Endothelial cell of umbilical vein (primary cell): ENCODE measurements at regions not wholly inside any gene's neighbourhood (a gene's known extent, or its start where the extent isn't known, plus 50 kb on each side); places are given as distances from the start of the nearest gene placed in this dataset.

Experiments used
- BruUV-seq: library from RNA; stranded (reverse); fragments of 400-500 nt; replicated peaks from 2 replicates; lab custom pipeline; 2021; lab: Mats Ljungman, UMichigan
- CTCF ChIA-PET: fragments of 300-600, 350-600 bp; sonication (Branson Sonifier 250); formaldehyde crosslinking; loops from one replicate; lab custom pipeline; 2021; ENCODE audit warnings: antibody characterized with exemption, inconsistent platforms; lab: Charles Lee
- POLR2A ChIA-PET: fragments of 300-600, 350-600 bp; sonication (Branson Sonifier 250); formaldehyde crosslinking; loops from one replicate; lab custom pipeline; 2021; ENCODE audit warnings: antibody characterized with exemption, inconsistent platforms; lab: Charles Lee
- DNase-seq: peaks from one replicate; pipeline ENCODE4 v3.0.0-alpha.2; 2011; ENCODE audit warnings: low read depth, low spot score
- FAIRE-seq: peaks from 2 replicates; lab custom pipeline; 2011; peaks lifted over from hg19 to GRCh38; lab: Jason Lieb, UNC
- H2AFZ ChIP-seq: 2 replicates; pipeline ENCODE4 v1.6.0; 2012; ENCODE audit warnings: low read depth, low read length, control low read depth, inconsistent platforms
- H3K27ac ChIP-seq: 2 replicates; pipeline ENCODE4 v1.5.1; 2011; ENCODE audit warnings: low read depth, mild to moderate bottlenecking, control low read depth, low read length, moderate library complexity; ENCODE audit not compliant: insufficient read depth
- H3K27me3 ChIP-seq, 2 experiments: 2 replicates each; pipeline versions ENCODE4 v1.6.0 to v1.6.1; 2011; ENCODE audit warnings: low read length in 2 of 2, mixed read lengths in 1 of 2; ENCODE audit not compliant: control insufficient read depth in 2 of 2, insufficient read depth in 2 of 2
- H3K36me3 ChIP-seq, 2 experiments: 2 replicates in 1 of 2; 3 replicates in 1 of 2; pipeline ENCODE4 v1.5.1; 2011; ENCODE audit warnings: low read length in 2 of 2, mild to moderate bottlenecking in 1 of 2, moderate library complexity in 1 of 2; ENCODE audit not compliant: control insufficient read depth in 2 of 2, insufficient read depth in 2 of 2; ENCODE audit errors: extremely low read depth in 1 of 2
- H3K4me1 ChIP-seq: 3 replicates; pipeline ENCODE4 v1.5.1; 2011; ENCODE audit warnings: mild to moderate bottlenecking, low read length; ENCODE audit not compliant: control insufficient read depth, insufficient read depth; ENCODE audit errors: extremely low read depth
- H3K4me2 ChIP-seq: 2 replicates; pipeline ENCODE4 v1.6.1; 2011; ENCODE audit warnings: low read length, control low read depth, mixed read lengths; ENCODE audit not compliant: insufficient read depth
- H3K4me3 ChIP-seq, 3 experiments: fragments of 200-600 bp in 1 of 3; sonication (generic), shearing (Covaris generic) in 1 of 3; replicated peaks in 1 of 3; 2 replicates each; pipeline ENCODE4 v1.5.1; 2011 to 2016; ENCODE audit warnings: control low read depth in 3 of 3, low read length in 3 of 3, mild to moderate bottlenecking in 2 of 3, inconsistent platforms in 1 of 3, low read depth in 1 of 3, moderate library complexity in 1 of 3; ENCODE audit not compliant: insufficient read depth in 1 of 3
- H3K79me2 ChIP-seq: 2 replicates; pipeline ENCODE4 v1.6.0; 2012; ENCODE audit warnings: low read length, inconsistent platforms; ENCODE audit not compliant: control insufficient read depth, insufficient read depth
- H3K9ac ChIP-seq: replicated peaks from 2 replicates; pipeline ENCODE3; 2011; ENCODE audit warnings: low read length, control low read depth; ENCODE audit not compliant: insufficient read depth; ENCODE audit errors: extremely low read depth
- H3K9me1 ChIP-seq: replicated peaks from 3 replicates; pipeline ENCODE4 v1.6.0; 2011; ENCODE audit warnings: mild to moderate bottlenecking, low read length; ENCODE audit not compliant: control insufficient read depth, insufficient read depth; ENCODE audit errors: extremely low read depth
- H3K9me3 ChIP-seq: replicated peaks from 2 replicates; pipeline ENCODE4 v1.5.1; 2012; ENCODE audit warnings: low read length, inconsistent platforms; ENCODE audit not compliant: control insufficient read depth, insufficient read depth
- H4K20me1 ChIP-seq: replicated peaks from 2 replicates; pipeline ENCODE3; 2011; ENCODE audit warnings: mild to moderate bottlenecking, low read length; ENCODE audit not compliant: control insufficient read depth, insufficient read depth; ENCODE audit errors: extremely low read depth
- CTCF ChIP-seq, 2 donors: IDR thresholded peaks; 1 replicate in 1 of 2; 2 replicates in 1 of 2; pipeline ENCODE4 v1.5.1; 2011; ENCODE audit warnings: low read length in 2 of 2, mild to moderate bottlenecking in 2 of 2, moderate library complexity in 2 of 2, control low read depth in 1 of 2, inconsistent platforms in 1 of 2, low read depth in 1 of 2; ENCODE audit not compliant: insufficient read depth in 1 of 2; ENCODE audit errors: extremely low read depth in 1 of 2
- EZH2 ChIP-seq: IDR thresholded peaks from 2 replicates; pipeline ENCODE4 v1.6.1; 2012; ENCODE audit warnings: borderline replicate concordance, low read depth, mild to moderate bottlenecking, moderate library complexity, low read length, inconsistent platforms; ENCODE audit not compliant: severe bottlenecking
- FOS ChIP-seq: IDR thresholded peaks from 2 replicates; pipeline ENCODE4 v1.6.1; 2011; ENCODE audit warnings: mild to moderate bottlenecking, low read length, moderate library complexity, borderline replicate concordance; ENCODE audit not compliant: insufficient read depth
- GATA2 ChIP-seq: IDR thresholded peaks from 2 replicates; pipeline ENCODE4 v1.7.0; 2011; ENCODE audit warnings: low read depth, mild to moderate bottlenecking, moderate library complexity, mixed read lengths, low read length; ENCODE audit not compliant: insufficient read length, insufficient read depth
- JUN ChIP-seq: IDR thresholded peaks from 2 replicates; pipeline ENCODE4 v1.6.1; 2011; ENCODE audit warnings: borderline replicate concordance, low read depth; ENCODE audit not compliant: insufficient read length, insufficient read depth
- MAX ChIP-seq: IDR thresholded peaks from 2 replicates; pipeline ENCODE4 v1.6.1; 2011; ENCODE audit not compliant: insufficient read depth, insufficient read length
- MYC ChIP-seq: IDR thresholded peaks from one replicate; pipeline ENCODE4 v1.6.1; 2011; ENCODE audit warnings: mild to moderate bottlenecking, low read depth, low read length
- POLR2A ChIP-seq: IDR thresholded peaks from 2 replicates; pipeline ENCODE4 v1.6.1; 2012; ENCODE audit warnings: low read depth, mild to moderate bottlenecking, control low read depth, low read length
- POLR2AphosphoS5 ChIP-seq: IDR thresholded peaks from 2 replicates; pipeline ENCODE4 v1.6.1; 2012; ENCODE audit warnings: low read depth, mild to moderate bottlenecking, control low read depth, low read length, moderate library complexity; ENCODE audit not compliant: insufficient read depth
- dilution Hi-C: fragments of 300-500 bp; cut with MboI; formaldehyde crosslinking; loops from one replicate; pipeline ENCODE4 v1.15.0; 2019; ENCODE audit warnings: low sequenced_read_pairs; ENCODE audit not compliant: extremely low pct_ligation_motif_present
- intact Hi-C: fragments of 100-400 bp; cut with micrococcal nuclease; formaldehyde crosslinking; loops from one replicate; pipeline ENCODE4 v1.10.0; 2022

DNA sequence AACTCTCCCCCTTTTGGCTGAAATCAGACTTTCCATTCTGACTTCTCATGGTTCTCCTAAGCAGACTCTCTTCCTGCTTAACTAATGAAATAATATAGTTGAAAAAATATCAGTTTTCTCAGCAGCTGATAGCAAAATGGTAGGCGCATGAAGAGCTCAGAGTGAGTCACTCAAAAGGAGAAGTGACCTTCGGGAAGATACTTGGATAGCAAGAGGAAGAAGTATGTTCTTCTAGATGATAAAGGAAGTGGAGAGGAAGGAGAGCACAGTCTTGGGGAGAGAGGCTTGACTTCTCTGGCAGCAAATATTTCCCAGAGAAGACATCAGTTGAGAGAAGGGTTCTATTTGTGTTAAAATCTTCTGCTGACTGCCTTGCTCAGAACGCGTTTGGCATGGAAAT lies 101.5 kb downstream of the TAF11L14 start:
- no peaks in the 10 kb centered on the region for H3K79me2 ChIP-seq
- dilution Hi-C loops (no loop called here), intact Hi-C loops (no loop called here)
- no peaks in the 10 kb centered on the region for H3K36me3 ChIP-seq
- no peak overlapping the region for H3K9ac ChIP-seq
- no peak overlapping the region for H3K27ac ChIP-seq
- no peak overlapping the region for H3K4me3 ChIP-seq
- no peaks in the 10 kb centered on the region for H3K27me3 ChIP-seq
- H4K20me1 ChIP-seq: no peaks in the 10 kb centered on the region
- no peak overlapping the region for H3K4me2 ChIP-seq
- ChIA-PET POLR2A (no interaction called here), CTCF (no interaction called here)
- H3K9me1 ChIP-seq: no peaks in the 10 kb centered on the region
- H2AFZ ChIP-seq: no peak overlapping the region
- FAIRE-seq (no peak), DNase-seq (no peak)
- no peaks in the 10 kb centered on the region for H3K9me3 ChIP-seq
- TF ChIP-seq CTCF (IDR thresholded peaks at IDR 0.05; ENCODE audit: extremely low read depth in 1 of 2, insufficient read depth in 1 of 2, low read depth in 1 of 2, low read length in 2 of 2) (no peak), EZH2 (no peak), POLR2A (no peak), MAX (no peak), GATA2 (no peak), POLR2AphosphoS5 (no peak), JUN (no peak), MYC (no peak), FOS (no peak)
- no peaks in the 10 kb centered on the region for H3K4me1 ChIP-seq
- BruUV-seq: no TSS peak
